Loucy (cell line): ENCODE measurements at regions not wholly inside any gene's neighbourhood (a gene's known extent, or its start where the extent isn't known, plus 50 kb on each side); places are given as distances from the start of the nearest gene placed in this dataset.

Experiments used
- CTCF ChIP-seq: fragments of 200-600 bp; sonication (generic); conservative IDR thresholded peaks from 2 replicates; pipeline ENCODE4 v1.5.1; 2014; ENCODE audit warnings: mild to moderate bottlenecking, antibody characterized with exemption, low read length
- EZH2phosphoT487 ChIP-seq: fragments of 200-600 bp; IDR thresholded peaks from 2 replicates; pipeline ENCODE4 v1.6.1; 2018; ENCODE audit warnings: antibody characterized with exemption, mild to moderate bottlenecking, moderate library complexity, borderline replicate concordance

GRCh38 chr6:139753198-139753861 is 378.9 kb upstream of the CITED2 start:
- TF ChIP-seq CTCF: no peak
- TF ChIP-seq EZH2phosphoT487: no peak
